Lower lobe of right lung (tissue), 2 donors: ENCODE measurements at regions not wholly inside any gene's neighbourhood (a gene's known extent, or its start where the extent isn't known, plus 50 kb on each side); places are given as distances from the start of the nearest gene placed in this dataset.
A peak's percentile ranks its signal among the peaks of the same experiment; 100 is the strongest.

Experiments
- ATAC-seq, 2 donors: fragments of 200-7000 bp; cut with Tn5 transposase; one replicate each; pipeline ENCODE4 v1.9.1; 2020 to 2022; ENCODE audit warnings: mild to moderate bottlenecking in 2 of 2, moderate library complexity in 2 of 2
- DNase-seq: peaks from one replicate; pipeline ENCODE4 v3.0.0-alpha.2; 2020
- H3K27ac ChIP-seq: fragments of 200-600 bp; one replicate; pipeline ENCODE4 v1.8.0; 2022
- H3K27me3 ChIP-seq: fragments of 200-600 bp; one replicate; pipeline ENCODE4 v1.8.0; 2022; ENCODE audit warnings: low read depth
- H3K36me3 ChIP-seq: fragments of 200-600 bp; one replicate; pipeline ENCODE4 v1.8.0; 2022; ENCODE audit warnings: mild to moderate bottlenecking
- H3K4me1 ChIP-seq: fragments of 200-600 bp; one replicate; pipeline ENCODE4 v1.8.0; 2022
- H3K4me3 ChIP-seq: fragments of 200-600 bp; one replicate; pipeline ENCODE4 v1.8.0; 2022; ENCODE audit warnings: mild to moderate bottlenecking
- H3K9me3 ChIP-seq: fragments of 200-600 bp; one replicate; pipeline ENCODE4 v1.8.0; 2022
- intact Hi-C: fragments of 100-400 bp; cut with DNase I; formaldehyde crosslinking; loops from one replicate; pipeline ENCODE4 v1.11.0; 2022
- TF ChIP-seq, protein P1 (sequence below): fragments of 200-600 bp; IDR thresholded peaks from one replicate; pipeline ENCODE4 v1.8.0; 2022; ENCODE audit warnings: antibody characterized with exemption, mild to moderate bottlenecking
- donor health status: DM: no; HTN: yes; CAD: no; lungs with severe emphysema.

GRCh38 chr5:56327809-56328208 lies 94.7 kb upstream of the ANKRD55 start:
- intact Hi-C loops: no loop called here

GRCh38 chr5:56326770-56327169 lies 93.6 kb upstream of the ANKRD55 start:
- Histone ChIP-seq H3K9me3 (no peaks in the 10 kb centered on the region), H3K4me1 (peaks cover 8% of the 10 kb centered on the region), H3K36me3 (no peaks in the 10 kb centered on the region), H3K27ac (no peak overlapping the region), H3K27me3 (no peaks in the 10 kb centered on the region), H3K4me3 (no peak overlapping the region)
- TF ChIP-seq, protein P1, sequence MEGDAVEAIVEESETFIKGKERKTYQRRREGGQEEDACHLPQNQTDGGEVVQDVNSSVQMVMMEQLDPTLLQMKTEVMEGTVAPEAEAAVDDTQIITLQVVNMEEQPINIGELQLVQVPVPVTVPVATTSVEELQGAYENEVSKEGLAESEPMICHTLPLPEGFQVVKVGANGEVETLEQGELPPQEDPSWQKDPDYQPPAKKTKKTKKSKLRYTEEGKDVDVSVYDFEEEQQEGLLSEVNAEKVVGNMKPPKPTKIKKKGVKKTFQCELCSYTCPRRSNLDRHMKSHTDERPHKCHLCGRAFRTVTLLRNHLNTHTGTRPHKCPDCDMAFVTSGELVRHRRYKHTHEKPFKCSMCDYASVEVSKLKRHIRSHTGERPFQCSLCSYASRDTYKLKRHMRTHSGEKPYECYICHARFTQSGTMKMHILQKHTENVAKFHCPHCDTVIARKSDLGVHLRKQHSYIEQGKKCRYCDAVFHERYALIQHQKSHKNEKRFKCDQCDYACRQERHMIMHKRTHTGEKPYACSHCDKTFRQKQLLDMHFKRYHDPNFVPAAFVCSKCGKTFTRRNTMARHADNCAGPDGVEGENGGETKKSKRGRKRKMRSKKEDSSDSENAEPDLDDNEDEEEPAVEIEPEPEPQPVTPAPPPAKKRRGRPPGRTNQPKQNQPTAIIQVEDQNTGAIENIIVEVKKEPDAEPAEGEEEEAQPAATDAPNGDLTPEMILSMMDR: no peak
- intact Hi-C loops: no loop called here
- peak in 1 of 2 donors; percentile 23 for ATAC-seq
- DNase-seq: no peak

More at GRCh38 chr5:56327809-56328208, 94.7 kb upstream of the ANKRD55 start:
- no peaks in the 10 kb centered on the region for H3K36me3 ChIP-seq
- peaks cover 8% of the 10 kb centered on the region for H3K4me1 ChIP-seq
- ATAC-seq (no peak), DNase-seq (no peak)
- H3K4me3 ChIP-seq: no peak overlapping the region
- H3K27ac ChIP-seq: no peak overlapping the region
- TF ChIP-seq, protein P1: no peak
- H3K9me3 ChIP-seq: no peaks in the 10 kb centered on the region
- no peaks in the 10 kb centered on the region for H3K27me3 ChIP-seq

- Histone ChIP-seq H3K9me3 (no peaks in the 10 kb centered on the region), H3K4me3 (no peak overlapping the region), H3K27me3 (no peaks in the 10 kb centered on the region), H3K36me3 (no peaks in the 10 kb centered on the region), H3K4me1 (peaks cover 8% of the 10 kb centered on the region), H3K27ac (no peak overlapping the region)
- intact Hi-C loops: no loop called here
- no peak for ATAC-seq
- no peak for DNase-seq
- TF ChIP-seq, protein P1: no peak
Measured at GRCh38 chr5:56326116-56326515, 93.0 kb upstream of the ANKRD55 start.

- intact Hi-C loops: no loop called here
- Histone ChIP-seq H3K9me3 (no peaks in the 10 kb centered on the region), H3K36me3 (no peaks in the 10 kb centered on the region), H3K4me3 (no peak overlapping the region), H3K27me3 (no peaks in the 10 kb centered on the region), H3K27ac (no peak overlapping the region), H3K4me1 (peaks cover 8% of the 10 kb centered on the region)
- TF ChIP-seq, protein P1: no peak
- DNase-seq (no peak), ATAC-seq (no peak)
Measured at GRCh38 chr5:56325039-56325438, 91.9 kb upstream of the ANKRD55 start.

DNA sequence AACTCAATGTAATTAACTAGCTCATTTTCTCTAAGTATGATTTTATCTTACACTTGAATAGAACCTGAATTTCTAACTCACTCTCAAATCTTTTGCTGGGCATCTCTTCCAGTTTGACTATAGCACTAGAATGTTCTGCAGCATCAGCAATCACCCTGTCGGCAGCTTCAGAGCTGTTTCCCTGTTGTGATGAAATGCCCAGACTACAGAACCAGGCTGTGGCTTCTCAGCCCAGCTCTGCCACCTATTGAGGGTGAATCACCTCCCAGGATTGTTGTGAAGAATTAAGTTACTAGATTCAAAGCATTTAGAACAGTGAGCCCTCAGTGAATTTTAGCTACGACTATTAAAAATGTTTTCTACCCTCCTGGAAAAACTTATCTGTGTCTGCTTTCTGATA lies 90.4 kb upstream of the ANKRD55 start:
- Histone ChIP-seq H3K27ac (no peak overlapping the region), H3K27me3 (no peaks in the 10 kb centered on the region), H3K4me3 (no peak overlapping the region), H3K9me3 (no peaks in the 10 kb centered on the region), H3K36me3 (no peaks in the 10 kb centered on the region), H3K4me1 (no peaks in the 10 kb centered on the region)
- intact Hi-C loops: no loop called here
- no peak for ATAC-seq
- no peak for DNase-seq
- TF ChIP-seq, protein P1: no peak

- no peak overlapping the region for H3K27ac ChIP-seq
- no peaks in the 10 kb centered on the region for H3K9me3 ChIP-seq
- DNase-seq (no peak), ATAC-seq (no peak)
- TF ChIP-seq, protein P1: no peak
- H3K27me3 ChIP-seq: no peaks in the 10 kb centered on the region
- H3K4me1 ChIP-seq: no peaks in the 10 kb centered on the region
- no peak overlapping the region for H3K4me3 ChIP-seq
- intact Hi-C loops: no loop called here
- no peaks in the 10 kb centered on the region for H3K36me3 ChIP-seq
Measured at GRCh38 chr5:56322592-56322991, 89.5 kb upstream of the ANKRD55 start.
